Ishikawa (cell line): ENCODE measurements at regions not wholly inside any gene's neighbourhood (a gene's known extent, or its start where the extent isn't known, plus 50 kb on each side); places are given as distances from the start of the nearest gene placed in this dataset.

ENCODE experiments used
- CEBPB ChIP-seq: IDR thresholded peaks from 2 replicates; pipeline ENCODE4 v1.6.1; 2012
- CREB1 ChIP-seq: IDR thresholded peaks from 2 replicates; pipeline ENCODE4 v1.6.1; 2012; ENCODE audit warnings: low read depth
- EGR1 ChIP-seq: IDR thresholded peaks from 2 replicates; pipeline ENCODE4 v1.6.1; 2012
- EP300 ChIP-seq: IDR thresholded peaks from 2 replicates; pipeline ENCODE4 v1.6.1; 2012; ENCODE audit warnings: borderline replicate concordance
- FOXM1 ChIP-seq: IDR thresholded peaks from 2 replicates; pipeline ENCODE4 v1.6.1; 2012; ENCODE audit warnings: low read depth, borderline replicate concordance
- MAX ChIP-seq: IDR thresholded peaks from 2 replicates; pipeline ENCODE4 v1.6.1; 2012
- NFIC ChIP-seq: IDR thresholded peaks from 2 replicates; pipeline ENCODE4 v1.6.1; 2012
- RAD21 ChIP-seq: IDR thresholded peaks from 2 replicates; pipeline ENCODE4 v1.6.1; 2012; ENCODE audit warnings: low read depth
- REST ChIP-seq: IDR thresholded peaks from 2 replicates; pipeline ENCODE4 v1.6.1; 2012; ENCODE audit warnings: low read depth, mild to moderate bottlenecking
- TAF1 ChIP-seq: IDR thresholded peaks from 2 replicates; pipeline ENCODE4 v1.6.1; 2012; ENCODE audit warnings: low read depth, mild to moderate bottlenecking
- TCF12 ChIP-seq: IDR thresholded peaks from 2 replicates; pipeline ENCODE4 v1.6.1; 2012; ENCODE audit warnings: low read depth
- TEAD4 ChIP-seq: IDR thresholded peaks from 2 replicates; pipeline ENCODE4 v1.6.1; 2012
- USF1 ChIP-seq: IDR thresholded peaks from 2 replicates; pipeline ENCODE4 v1.6.1; 2012
- YY1 ChIP-seq: IDR thresholded peaks from 2 replicates; pipeline ENCODE4 v1.6.1; 2012; ENCODE audit warnings: low read depth
- ZBTB7A ChIP-seq: IDR thresholded peaks from 2 replicates; pipeline ENCODE4 v1.6.1; 2012; ENCODE audit warnings: low read depth

- TF ChIP-seq TCF12 = no peak
- no peak for TF ChIP-seq MAX
Observed at GRCh38 chr6:139776041-139776440, 401.6 kb upstream of the CITED2 start.

- TF ChIP-seq NFIC (no peak), TCF12 (no peak), REST (no peak), EP300 (no peak), EGR1 (no peak), FOXM1 (no peak), MAX (no peak), TAF1 (no peak), TEAD4 (no peak), ZBTB7A (no peak), YY1 (no peak), RAD21 (no peak), USF1 (no peak), CREB1 (no peak), CEBPB (no peak)
Observed at GRCh38 chr6:139768196-139768595, 393.7 kb upstream of the CITED2 start.

GRCh38 chr6:139766796-139767195 lies 392.3 kb upstream of the CITED2 start:
- no peak for TF ChIP-seq YY1
- no peak for TF ChIP-seq RAD21
- no peak for TF ChIP-seq EGR1
- TF ChIP-seq REST = no peak
- TF ChIP-seq TAF1 = no peak
- TF ChIP-seq CREB1 = no peak

- no peak for TF ChIP-seq CREB1
- no peak for TF ChIP-seq MAX
- no peak for TF ChIP-seq FOXM1
- TF ChIP-seq TEAD4 = no peak
- TF ChIP-seq NFIC = no peak
- TF ChIP-seq TCF12 = no peak
- TF ChIP-seq ZBTB7A = no peak
Observed at GRCh38 chr6:139765825-139766285, 391.4 kb upstream of the CITED2 start.

- TF ChIP-seq FOXM1 = no peak
- no peak for TF ChIP-seq NFIC
- peak; percentile 72 for TF ChIP-seq TEAD4
- TF ChIP-seq CREB1 = no peak
- no peak for TF ChIP-seq MAX
- TF ChIP-seq CEBPB = no peak
- TF ChIP-seq EGR1 = no peak
- TF ChIP-seq USF1 = no peak
Observed at GRCh38 chr6:139764498-139764986, 390.1 kb upstream of the CITED2 start.

GRCh38 chr6:139763468-139764210 lies 389.2 kb upstream of the CITED2 start:
- TF ChIP-seq EP300 (no peak), ZBTB7A (no peak), USF1 (no peak)
